ENCODE measurements at regions not wholly inside any gene's neighbourhood (a gene's known extent, or its start where the extent isn't known, plus 50 kb on each side); places are given as distances from the start of the nearest gene placed in this dataset.

DNA sequence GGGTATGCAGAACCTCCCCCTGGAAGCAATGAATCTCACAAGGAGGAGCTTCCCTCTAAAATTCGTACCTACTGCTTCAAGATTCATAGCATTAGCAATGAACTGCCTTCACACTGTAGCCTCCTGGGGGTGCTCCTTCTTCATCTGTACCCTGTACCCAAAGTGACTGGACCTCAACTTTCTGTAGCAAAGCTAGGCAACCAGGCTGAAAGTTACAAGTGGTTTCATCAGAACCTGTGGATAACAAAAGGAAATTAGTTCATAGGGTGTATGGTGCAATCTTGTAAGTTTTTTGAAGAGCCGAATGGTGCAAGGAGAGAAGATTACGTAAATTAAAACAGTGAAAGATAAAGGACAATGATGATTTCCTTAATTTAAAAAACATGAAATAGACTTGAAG is 1541.7 kb upstream of the FLRT2 start:
- no peak for DNase-seq

GRCh38 chr14:83991666-83992065 is 1538.3 kb upstream of the FLRT2 start:
- no peak for DNase-seq

GRCh38 chr14:83992857-83993256 is 1537.1 kb upstream of the FLRT2 start:
- no peak for DNase-seq

DNA sequence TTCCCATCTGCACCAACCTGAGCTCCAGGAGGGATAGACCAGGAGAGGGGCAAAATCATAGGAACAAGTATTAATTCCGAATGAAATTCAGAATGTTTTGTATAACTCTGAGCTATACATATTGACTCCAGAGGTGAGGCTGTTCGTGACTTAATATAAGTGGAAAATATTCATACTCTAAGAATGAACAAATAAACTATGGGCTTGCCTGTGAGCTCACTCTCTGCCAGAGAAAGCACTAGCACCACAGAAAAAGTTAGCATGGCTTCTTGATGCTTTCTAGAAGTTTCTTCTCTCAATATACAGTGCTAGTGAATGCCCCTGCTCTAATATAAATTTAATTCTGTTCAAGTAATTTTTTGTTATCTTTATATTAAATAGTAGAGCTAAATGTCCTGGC is 1536.4 kb upstream of the FLRT2 start:
- no peak for DNase-seq

DNA sequence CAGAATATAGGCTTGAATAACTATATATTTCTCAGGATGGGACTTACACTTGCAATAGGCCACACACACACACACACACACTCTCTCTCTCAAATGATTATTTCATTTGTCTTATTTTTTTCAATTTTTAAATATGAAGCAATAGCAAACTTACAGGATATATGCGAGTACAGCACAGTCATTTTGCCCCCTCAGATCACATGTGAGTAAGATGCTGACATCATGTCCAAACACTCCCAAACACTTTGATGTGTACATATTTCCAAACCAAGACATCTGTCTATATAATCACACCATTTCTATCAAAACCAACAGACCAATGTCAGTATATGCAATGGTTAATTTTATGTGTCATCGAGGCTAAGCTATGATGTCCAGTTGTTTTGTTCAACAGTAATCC is 1535.9 kb upstream of the FLRT2 start:
- DNase-seq = no peak

DNA sequence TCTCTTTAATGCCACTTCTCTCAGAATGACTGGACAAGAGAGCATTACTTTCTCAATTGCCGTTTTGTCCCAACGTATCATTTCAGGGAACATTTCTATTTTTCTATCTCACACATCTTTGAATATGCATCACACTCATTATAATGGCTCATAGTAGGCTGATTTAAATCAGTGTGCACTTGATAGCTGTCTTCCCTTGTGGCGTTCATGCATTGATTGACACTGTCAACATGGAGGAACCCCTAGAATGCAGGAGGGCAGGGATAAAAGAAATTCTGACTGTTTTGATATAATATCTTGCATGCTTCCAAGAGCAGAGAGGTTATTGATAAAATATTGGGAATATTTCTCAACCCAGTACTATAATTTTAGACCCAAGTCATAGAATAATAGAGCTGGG is 1528.9 kb upstream of the FLRT2 start:
- no peak for DNase-seq

DNA sequence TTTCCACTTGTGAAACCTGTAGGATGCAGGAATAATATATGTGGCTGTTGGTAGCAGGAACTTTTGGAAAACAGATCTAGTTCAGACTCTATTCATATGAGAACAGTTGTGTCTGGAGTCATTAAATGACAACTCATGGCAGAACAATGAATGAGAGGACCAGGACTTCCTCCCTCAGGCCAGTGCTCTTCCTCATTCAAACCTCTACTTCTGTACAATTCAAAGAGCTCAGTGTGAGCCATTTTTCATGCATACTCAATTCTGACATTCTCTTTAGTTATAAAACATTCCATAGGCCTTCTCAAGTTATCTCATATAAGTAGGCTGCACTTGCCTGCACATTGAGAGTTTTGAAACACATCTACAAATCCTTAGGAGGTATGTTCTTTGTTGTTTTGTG is 1526.6 kb upstream of the FLRT2 start:
- DNase-seq = no peak

DNA sequence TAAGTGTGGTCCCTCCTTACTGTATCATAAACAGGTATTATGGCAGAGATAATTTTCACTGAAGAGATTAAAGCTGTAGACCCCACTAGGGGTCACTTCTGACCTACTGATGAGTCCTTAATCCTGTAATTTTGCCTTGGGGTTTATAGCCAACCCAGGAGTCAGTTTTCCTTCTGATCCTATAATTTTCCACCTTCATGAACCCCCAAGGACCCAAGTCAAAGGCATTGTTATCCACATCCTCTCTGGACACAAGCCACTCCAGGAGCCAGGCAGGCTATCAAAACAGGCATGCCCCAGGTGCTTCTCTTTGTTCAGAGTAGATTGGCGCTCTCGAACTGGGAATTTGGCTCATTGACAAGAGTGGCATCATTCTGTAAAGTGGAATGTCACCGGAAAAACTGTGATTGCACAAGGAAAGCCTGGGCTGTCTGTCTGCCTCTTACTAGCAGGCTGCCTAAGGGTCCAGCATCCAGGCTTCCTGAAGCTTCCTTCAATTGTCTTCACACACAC is 1523.2 kb upstream of the FLRT2 start:
- peak; percentile 43 for DNase-seq

DNA sequence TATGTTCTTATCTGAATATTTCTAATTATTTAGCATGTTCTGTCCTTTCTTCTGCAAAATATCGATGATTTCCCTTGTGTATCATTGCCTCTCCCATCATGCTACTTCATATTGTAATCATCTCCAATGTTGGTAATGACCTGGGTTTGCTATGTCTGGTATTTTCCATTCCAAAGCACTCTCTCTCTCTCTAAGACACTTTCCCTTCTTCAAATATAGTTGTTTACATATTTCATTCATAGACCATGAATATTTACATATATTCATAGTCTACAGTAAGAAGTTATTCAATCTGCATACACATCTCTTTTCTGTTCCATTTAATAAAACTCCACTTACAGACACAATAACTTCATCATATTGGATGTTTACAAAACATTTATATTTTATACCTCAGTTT is 1516.5 kb upstream of the FLRT2 start:
- DNase-seq = no peak

- DNase-seq = no peak
Measured at GRCh38 chr14:84017495-84017894, 1512.4 kb upstream of the FLRT2 start.

- no peak for DNase-seq
Measured at GRCh38 chr14:84021433-84021832, 1508.5 kb upstream of the FLRT2 start.

GRCh38 chr14:84024231-84024820 is 1505.6 kb upstream of the FLRT2 start:
- no peak for DNase-seq

- DNase-seq = no peak
Measured at GRCh38 chr14:84025106-84026012, 1504.6 kb upstream of the FLRT2 start.

- DNase-seq = no peak
Measured at GRCh38 chr14:84027351-84027750, 1502.6 kb upstream of the FLRT2 start.

DNA sequence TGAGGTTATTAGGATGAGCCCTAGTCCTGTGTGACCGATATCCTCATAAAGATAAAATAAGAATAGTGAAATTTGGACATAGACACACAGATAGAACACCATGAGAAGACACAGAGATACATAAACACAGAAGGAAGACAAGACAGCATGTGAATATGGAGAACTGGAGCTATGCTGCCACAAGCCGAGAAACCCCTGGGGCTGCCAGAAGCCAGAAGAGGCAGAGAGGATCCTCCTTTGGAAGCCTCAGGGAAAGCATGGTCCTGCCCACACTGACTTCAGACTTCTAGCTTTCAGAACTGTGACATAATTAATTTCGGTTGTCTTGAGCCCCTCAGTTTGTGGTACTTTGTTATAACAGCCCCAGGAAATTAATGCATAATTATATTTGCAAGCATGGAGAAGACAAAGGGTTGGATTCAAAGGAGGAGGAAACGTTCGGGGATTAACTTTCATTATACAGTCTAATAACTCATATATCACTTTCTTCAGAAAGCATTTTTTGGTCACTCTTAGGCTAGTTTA is 1501.8 kb upstream of the FLRT2 start:
- DNase-seq = no peak

DNA sequence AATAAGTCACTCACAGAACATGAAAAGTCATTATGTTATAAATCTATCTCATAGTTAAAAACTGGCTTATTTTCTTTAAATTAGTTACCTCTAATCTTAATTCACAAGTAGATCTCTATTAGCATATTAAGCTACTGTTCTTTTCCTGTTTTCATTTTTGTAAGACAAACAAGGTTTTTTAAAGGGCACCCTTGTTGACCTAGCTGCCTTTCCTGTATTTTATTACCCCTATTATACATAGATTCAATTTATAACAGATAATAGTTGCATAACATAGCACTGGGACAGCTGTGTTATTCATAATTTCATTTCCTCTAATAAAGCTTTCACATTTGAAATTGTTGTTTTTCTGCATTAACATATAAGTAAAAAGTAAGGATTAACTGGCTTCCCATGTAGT is 1500.7 kb upstream of the FLRT2 start:
- DNase-seq = no peak

GRCh38 chr14:84029720-84030119 is 1500.2 kb upstream of the FLRT2 start:
- no peak for DNase-seq

DNA sequence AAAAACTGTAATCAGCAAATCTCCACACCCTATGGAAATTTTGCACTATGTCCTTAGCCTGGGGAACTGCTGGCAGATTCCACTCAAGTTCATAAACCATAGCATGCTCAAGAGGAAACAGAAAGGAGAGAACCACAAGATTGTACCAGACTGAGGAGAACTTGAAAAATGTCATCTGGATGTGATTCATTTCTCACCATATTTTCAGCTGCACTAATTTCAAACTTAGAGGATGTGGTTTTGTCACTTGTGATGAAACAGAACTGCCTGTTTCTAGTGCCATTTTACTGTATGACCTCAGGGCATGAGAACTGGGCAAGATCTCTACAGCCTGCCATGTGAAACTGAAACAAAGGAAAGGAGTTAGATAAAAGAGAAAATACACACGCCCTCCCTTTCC is 1493.1 kb upstream of the FLRT2 start:
- DNase-seq = no peak

DNA sequence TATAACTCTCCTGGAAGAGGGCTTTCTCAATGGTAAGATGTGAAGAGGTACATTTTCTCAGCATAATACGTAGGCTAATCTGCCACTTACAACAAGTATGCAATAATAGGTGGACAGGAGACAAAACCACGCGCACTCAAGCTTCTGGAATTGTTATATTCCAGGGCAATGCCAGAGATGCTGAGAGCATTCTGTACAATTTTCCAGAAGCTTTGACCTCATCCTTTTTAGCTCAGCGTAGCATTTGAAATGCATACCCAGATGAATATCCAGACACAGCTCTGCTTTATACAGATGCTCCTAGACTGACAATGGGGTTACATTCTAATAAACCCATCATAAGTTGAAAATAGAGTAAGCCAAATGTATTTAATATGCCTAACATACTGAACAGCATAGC is 1492.4 kb upstream of the FLRT2 start:
- no peak for DNase-seq

- no peak for DNase-seq
Measured at GRCh38 chr14:84040101-84040500, 1489.8 kb upstream of the FLRT2 start.

GRCh38 chr14:84041421-84041820 is 1488.5 kb upstream of the FLRT2 start:
- no peak for DNase-seq

DNA sequence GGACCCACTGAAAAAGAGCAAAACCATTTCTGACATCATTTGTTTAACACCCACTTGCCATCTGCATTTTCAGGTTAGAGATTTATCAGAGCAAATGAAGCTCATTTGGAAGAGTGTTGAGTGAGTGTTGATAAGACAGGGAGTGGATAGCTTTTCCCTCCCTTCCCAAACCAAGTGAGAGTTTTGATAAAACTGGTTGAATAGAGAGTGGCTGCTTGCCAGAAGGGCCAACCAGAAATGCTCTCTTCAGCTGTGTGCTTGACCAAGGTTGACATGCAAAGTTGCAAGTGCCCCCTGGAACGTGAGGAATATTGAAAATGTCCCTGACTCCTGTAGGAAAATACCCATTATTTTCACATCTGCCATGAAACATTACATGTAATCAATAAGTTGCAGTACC is 1487.0 kb upstream of the FLRT2 start:
- DNase-seq = no peak

- no peak for DNase-seq
Measured at GRCh38 chr14:84064316-84065125, 1465.4 kb upstream of the FLRT2 start.
